K562 (cell line): ENCODE measurements at regions not wholly inside any gene's neighbourhood (a gene's known extent, or its start where the extent isn't known, plus 50 kb on each side); places are given as distances from the start of the nearest gene placed in this dataset.

Source experiments
- ARID2 ChIP-seq: fragments of 450-650 bp; IDR thresholded peaks from 2 replicates; pipeline ENCODE4 v1.6.1; 2017; ENCODE audit warnings: antibody characterized with exemption, mild to moderate bottlenecking
- CHD2 ChIP-seq: IDR thresholded peaks from 2 replicates; pipeline ENCODE4 v1.6.1; 2011; ENCODE audit warnings: low read depth, low read length
- CTCF ChIP-seq, 3 experiments: IDR thresholded peaks in 2 of 3; conservative IDR thresholded peaks in 1 of 3; 2 replicates each; pipeline ENCODE4 v1.5.1; 2011 to 2012; ENCODE audit warnings: low read length in 3 of 3, mild to moderate bottlenecking in 3 of 3, control low read depth in 2 of 3, improper control_type of control experiment in 1 of 3, inconsistent platforms in 1 of 3, low read depth in 1 of 3, mixed read lengths in 1 of 3, moderate library complexity in 1 of 3; ENCODE audit not compliant: insufficient read depth in 2 of 3
- FOXP1 ChIP-seq: sonication (generic); formaldehyde crosslinking; IDR thresholded peaks from 2 replicates; pipeline ENCODE4 v1.8.0; 2022; ENCODE audit warnings: mild to moderate bottlenecking, missing genetic modification reagents
- NR0B1 ChIP-seq: fragments of 450-650 bp; IDR thresholded peaks from one replicate; pipeline ENCODE4 v1.6.1; 2018; ENCODE audit warnings: mild to moderate bottlenecking, moderate library complexity; ENCODE audit not compliant: partially characterized antibody
- NR2C2 ChIP-seq, 2 experiments: fragments of 200-800 bp in 1 of 2; sonication (Bioruptor generic) in 1 of 2; sonication (generic) in 1 of 2; formaldehyde crosslinking in 1 of 2; IDR thresholded peaks; 2 replicates each; pipeline versions ENCODE4 v1.6.1 to v1.8.0; 2016 to 2022; ENCODE audit warnings: mild to moderate bottlenecking in 1 of 2, missing compliant biosample characterization in 1 of 2, missing genetic modification characterization in 1 of 2, missing genetic modification reagents in 1 of 2
- POLR2A ChIP-seq: fragments of 450-650 bp; conservative IDR thresholded peaks from 2 replicates; pipeline ENCODE4 v1.6.1; 2016
- TARDBP ChIP-seq: fragments of 450-650 bp; IDR thresholded peaks from 2 replicates; pipeline ENCODE4 v1.6.1; 2016

GRCh38 chr9:656926-657568 is 184.4 kb upstream of the DMRT1 start:
- TF ChIP-seq POLR2A: no peak
- no peak for TF ChIP-seq FOXP1
- TF ChIP-seq CHD2: no peak
- TF ChIP-seq ARID2: no peak
- TF ChIP-seq TARDBP: no peak
- TF ChIP-seq NR2C2 (CRISPR knock-in tag; IDR thresholded peaks at IDR 0.05): no peak
- no peak for TF ChIP-seq NR2C2 (tag; IDR thresholded peaks at IDR 0.05)
- no peak for TF ChIP-seq CTCF (IDR thresholded peaks at IDR 0.05 in 2 of 3, conservative IDR thresholded peaks at IDR 0.05 in 1 of 3; ENCODE audit: insufficient read depth in 2 of 3, low read depth in 1 of 3, low read length in 3 of 3)
- no peak for TF ChIP-seq NR0B1
